ENCODE measurements at regions not wholly inside any gene's neighbourhood (a gene's known extent, or its start where the extent isn't known, plus 50 kb on each side); places are given as distances from the start of the nearest gene placed in this dataset.

DNA sequence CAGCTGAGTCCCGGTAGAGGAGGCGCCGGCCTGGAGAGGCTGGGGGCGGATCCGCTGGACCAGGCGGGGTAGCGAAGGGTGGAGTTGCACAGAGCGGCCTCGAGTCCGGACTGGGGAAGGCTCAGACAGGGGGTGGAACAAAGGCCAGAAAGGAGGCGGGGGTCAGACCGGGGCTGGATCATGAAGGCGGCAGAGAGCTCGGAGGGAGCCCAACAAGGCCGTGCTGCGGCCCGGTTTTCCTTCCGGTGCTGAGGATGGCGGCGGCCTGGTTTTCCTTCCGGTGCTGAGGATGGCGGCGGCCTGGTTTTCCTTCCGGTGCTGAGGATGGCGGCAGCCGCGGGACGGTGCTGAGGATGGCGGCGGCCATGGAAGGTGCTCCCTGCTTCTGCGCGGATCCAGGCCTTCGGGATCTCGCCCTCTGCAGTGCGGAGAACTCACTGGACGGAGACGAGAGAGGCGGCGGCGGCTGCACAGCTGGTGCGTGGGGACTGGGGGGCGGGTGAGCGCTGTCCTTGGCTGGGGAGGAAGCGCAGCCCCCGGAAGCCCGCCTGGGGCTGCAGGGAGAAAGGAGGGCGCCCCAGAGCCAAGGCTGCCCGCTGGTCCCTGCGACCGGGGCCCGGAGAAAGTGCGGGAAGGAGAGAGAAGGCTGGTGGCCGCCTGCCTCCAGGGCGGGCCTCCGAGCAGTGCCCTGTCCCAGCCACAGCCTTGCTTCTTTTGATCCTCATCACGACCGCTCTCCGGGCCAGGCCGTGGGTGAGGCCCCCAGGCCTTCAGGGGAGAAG lies 350.4 kb upstream of the B3GAT1 start:
- TF ChIP-seq POLR2A (IDR thresholded peaks at IDR 0.05; ENCODE audit: low read length), result no peak
- TF ChIP-seq GATA1 (IDR thresholded peaks at IDR 0.05; ENCODE audit: low read depth, low read length), result no peak
